Keratinocyte (primary cell): ENCODE measurements at regions not wholly inside any gene's neighbourhood (a gene's known extent, or its start where the extent isn't known, plus 50 kb on each side); places are given as distances from the start of the nearest gene placed in this dataset.

Experiments
- CTCF ChIP-seq, 3 experiments: IDR thresholded peaks in 1 of 3; conservative IDR thresholded peaks in 1 of 3; optimal IDR thresholded peaks in 1 of 3; 2 replicates in 2 of 3; 3 replicates in 1 of 3; pipeline versions ENCODE3 to v1.5.1; 2011; ENCODE audit warnings: low read length in 3 of 3, mild to moderate bottlenecking in 3 of 3, moderate library complexity in 2 of 3, control low read depth in 1 of 3, inconsistent platforms in 1 of 3; ENCODE audit not compliant: insufficient read depth in 2 of 3; ENCODE audit errors: extremely low read depth in 1 of 3
- EZH2 ChIP-seq: IDR thresholded peaks from one replicate; pipeline ENCODE4 v1.6.1; 2012; ENCODE audit warnings: inconsistent platforms, mild to moderate bottlenecking, low read length, moderate library complexity

GRCh38 chr2:175575346-175576258 is 394.1 kb upstream of the ATP5MC3 start:
- TF ChIP-seq CTCF (optimal IDR thresholded peaks at IDR 0.05 in 1 of 3, IDR thresholded peaks at IDR 0.05 in 1 of 3, conservative IDR thresholded peaks at IDR 0.05 in 1 of 3; ENCODE audit: extremely low read depth in 1 of 3, insufficient read depth in 2 of 3, low read length in 3 of 3) = no peak
- no peak for TF ChIP-seq EZH2
